Hepatic stellate cell (primary cell): ENCODE measurements at regions not wholly inside any gene's neighbourhood (a gene's known extent, or its start where the extent isn't known, plus 50 kb on each side); places are given as distances from the start of the nearest gene placed in this dataset.
A peak's percentile ranks its signal among the peaks of the same experiment; 100 is the strongest.

Source experiments
- DNase-seq: peaks from one replicate; pipeline ENCODE4 v3.0.0; 2011; ENCODE audit warnings: low spot score

DNA sequence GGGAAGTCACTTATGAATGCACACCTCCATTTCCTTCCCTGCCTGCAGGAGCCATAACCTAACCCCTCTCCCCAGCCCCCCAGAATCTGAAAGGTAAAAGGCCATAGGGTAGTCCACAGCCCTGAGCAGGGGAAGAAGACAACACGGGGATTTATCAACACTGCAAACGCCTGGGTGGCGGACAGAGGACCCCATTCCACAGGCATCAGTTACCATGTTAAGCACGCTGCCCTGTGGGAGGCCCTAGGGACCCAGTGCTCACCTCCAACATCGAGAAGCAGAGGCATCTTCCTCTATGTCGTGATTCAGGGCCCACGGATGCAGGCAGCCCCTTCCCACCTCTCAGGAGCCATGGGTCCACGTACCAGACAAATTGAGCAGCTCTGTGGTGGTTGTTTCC lies 523.8 kb downstream of the MATN1 start:
- DNase-seq, result no peak

DNA sequence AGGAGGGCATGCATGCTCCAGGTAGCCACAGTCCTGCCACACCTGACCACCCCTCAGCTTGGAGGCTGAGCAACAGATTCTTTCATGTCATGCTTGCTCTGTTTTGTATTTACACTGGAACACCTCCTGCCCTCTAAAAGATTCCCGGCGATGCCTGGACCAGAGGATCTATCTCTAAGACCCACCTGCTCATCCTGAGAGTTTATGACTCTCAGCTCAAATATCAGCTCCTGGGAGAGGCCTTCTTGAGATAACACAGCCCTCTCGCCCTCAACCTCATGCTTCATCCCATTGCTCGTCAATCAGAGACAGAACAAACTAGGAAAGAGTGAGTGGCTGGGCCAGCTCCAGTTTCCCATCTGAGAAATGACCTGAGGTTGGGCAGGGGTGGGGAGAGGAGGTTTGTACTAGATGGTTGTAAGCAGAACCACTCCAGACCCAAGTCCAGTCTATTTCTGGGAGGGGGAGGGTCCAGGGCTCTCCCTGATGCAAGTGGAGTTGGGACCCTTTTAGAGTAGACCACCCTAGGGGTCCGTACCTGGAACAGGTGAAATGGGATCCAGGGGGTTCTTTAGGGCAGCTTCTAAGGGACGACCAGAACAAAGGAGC lies 524.5 kb downstream of the MATN1 start:
- no peak for DNase-seq

DNA sequence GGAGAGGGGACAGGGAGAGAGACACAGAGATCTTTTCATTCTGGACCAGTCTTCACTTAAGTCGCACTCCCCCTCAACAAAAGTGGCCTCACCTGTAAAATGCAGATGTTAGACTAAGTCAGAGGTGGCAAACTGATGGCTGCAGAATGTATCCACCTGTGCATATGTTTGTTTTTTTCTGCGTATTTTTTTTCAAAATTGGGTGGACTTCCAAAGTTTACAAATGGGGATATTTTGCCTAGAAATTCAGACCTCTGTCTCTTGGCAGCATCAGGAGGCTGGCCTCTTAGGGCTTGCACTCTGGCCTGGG lies 525.0 kb downstream of the MATN1 start:
- no peak for DNase-seq

DNA sequence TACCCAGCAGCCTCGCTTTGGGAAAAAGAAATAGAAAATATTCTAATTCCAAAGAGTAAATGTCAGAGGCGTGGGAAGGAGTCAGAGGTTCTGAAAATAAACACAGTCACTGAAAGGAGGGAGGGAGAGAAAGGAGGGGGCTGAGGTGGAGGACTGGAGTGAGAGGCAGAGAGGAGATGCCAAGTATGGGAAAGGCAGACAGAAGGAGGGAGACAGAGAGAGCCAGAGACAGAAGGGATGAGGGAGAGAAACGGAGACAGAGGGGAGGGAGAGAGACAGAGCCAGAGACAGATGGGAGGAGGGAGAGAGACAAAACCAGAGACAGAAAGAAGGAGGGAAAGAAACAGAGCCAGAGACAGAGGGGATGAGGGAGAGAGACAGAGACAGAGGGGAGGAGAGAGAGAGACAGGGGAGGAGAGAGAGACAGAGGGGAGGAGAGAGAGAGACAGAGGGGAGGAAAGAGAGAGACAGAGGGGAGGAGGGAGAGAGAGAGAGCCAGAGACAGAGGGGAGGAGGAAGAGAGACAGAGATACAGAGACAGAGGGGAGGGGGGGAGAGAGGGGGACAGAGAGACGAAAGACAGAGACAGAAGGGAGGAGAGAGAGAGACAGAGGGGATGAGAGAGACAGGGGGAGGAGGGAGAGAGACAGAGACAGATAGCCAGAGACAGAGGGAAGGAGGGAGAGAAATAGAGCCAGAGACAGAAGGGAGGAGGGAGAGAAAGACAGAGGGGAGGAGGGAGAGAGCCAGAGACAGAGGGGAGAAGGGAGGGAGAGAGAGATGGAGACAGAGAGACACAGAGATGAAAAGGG lies 525.5 kb downstream of the MATN1 start:
- DNase-seq, result no peak

DNA sequence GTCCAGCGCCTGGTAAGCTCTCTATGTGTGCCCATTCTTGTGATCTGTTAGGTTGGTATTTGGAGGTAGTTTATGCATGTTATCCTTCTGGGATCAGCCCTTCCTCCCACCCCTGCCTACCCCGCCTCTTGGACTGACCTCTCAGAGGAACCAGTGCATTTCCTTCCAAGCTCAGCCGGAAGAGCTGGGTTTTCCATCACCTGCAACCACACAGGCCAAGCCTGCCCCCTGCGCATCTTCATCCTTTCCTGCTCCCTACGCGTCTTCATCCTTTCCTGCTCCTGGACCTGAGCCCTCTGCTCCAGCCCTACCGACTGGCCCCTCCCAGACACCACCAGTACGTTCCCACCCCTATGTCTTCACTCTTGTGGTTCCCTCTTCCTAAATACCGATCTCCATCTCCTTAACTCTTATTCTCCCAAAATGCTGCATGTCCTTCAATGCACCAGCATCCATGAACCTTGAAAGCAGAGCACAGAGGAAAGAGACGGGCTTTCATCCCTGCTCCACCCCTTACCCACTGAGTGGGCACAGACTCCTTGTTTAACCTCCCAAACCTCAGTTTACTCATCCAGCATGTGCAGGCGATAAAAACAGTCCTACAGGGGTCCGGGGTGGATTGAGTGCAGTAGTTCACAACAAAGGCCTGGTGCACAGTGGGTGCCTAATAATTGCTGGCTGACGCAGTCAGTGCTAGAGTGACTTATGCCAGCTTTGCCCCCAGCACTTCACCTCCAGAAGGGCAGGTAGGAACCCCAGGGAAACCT lies 526.3 kb downstream of the MATN1 start:
- DNase-seq, result no peak

DNA sequence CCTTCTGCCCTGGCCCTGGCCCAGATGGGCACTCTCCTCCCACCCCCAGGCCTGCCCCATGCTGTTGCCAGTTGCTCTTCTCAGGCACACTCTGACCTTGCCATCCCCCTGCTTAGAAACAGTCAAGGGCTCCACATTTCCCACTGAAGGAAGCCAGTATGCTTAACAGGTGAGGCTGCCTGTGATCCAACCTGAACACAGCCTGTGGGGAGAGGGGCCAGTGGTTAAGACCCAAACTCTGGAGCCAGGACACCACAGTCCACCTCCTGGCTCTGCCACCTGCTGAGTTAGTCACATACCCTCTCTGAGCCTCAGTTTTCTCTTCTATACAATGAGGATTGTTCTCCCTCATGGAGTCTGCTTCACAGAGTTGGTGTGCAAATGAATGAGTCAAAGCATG lies 526.9 kb downstream of the MATN1 start:
- no peak for DNase-seq

DNA sequence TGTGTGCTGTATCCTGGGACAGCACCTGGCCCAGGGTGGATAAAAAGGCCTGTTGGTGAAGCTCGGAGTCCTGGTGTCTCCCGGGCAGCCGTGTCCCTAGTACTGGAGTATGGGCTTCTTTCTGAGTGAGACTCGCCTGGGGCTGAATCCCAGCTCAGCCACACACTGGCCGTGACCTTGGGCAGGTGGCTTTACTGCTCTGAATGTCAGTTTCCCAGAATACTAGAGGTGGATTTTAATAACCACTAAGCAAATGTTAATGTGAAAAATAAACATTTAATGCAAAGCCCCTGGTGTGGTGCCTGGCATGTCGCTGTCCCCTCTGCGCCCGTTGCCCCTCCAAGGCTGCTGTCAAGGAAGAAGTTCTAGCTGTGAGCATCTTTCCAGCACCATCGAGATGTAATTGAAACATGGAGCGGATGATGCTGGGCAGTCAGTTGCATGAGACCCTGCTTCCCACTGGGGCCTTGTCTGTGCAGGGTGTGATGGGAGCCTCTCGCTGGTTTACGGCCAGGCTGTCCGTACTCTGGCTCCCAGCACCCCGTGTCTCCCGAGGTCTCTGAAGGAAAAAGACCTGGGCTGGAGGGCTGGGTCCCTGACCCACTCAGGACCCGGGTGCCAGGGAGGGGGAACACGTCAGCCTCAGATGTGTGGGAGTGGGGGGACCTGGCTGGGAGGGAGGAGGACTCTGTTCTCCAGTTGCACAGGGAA lies 527.8 kb downstream of the MATN1 start:
- no peak for DNase-seq

DNA sequence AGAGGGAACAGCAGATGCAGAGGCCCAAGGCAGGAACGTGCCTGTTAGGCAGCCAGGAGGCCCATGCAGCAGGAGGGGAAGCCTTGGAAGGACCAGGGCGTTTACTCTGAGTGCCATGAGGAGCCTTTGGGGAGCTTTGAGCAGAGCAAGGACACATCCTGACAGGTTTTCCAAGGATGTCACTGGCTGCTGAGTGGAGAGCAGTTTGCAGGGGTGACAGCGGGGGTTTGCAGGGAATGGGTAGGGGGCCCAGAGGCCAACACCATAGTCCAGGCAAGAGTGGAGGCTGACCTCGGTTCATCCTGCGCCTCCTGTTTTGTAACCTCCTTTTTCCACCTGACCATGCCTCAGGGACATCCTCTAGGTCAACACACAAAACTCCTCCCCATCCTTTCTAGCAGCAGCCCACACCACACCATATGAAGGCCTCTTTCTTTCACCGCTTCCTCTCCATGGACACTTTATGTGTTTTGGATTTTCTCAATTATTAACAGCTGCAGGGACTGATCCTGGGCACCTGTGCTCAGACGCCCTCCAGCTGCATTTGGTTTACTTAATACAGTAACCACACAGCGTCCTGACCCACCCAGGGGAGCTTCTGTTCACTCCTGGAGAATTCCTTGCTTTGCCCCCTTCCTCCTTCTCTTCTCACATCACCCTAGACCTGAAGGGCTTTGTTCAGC lies 528.5 kb downstream of the MATN1 start:
- no peak for DNase-seq

DNA sequence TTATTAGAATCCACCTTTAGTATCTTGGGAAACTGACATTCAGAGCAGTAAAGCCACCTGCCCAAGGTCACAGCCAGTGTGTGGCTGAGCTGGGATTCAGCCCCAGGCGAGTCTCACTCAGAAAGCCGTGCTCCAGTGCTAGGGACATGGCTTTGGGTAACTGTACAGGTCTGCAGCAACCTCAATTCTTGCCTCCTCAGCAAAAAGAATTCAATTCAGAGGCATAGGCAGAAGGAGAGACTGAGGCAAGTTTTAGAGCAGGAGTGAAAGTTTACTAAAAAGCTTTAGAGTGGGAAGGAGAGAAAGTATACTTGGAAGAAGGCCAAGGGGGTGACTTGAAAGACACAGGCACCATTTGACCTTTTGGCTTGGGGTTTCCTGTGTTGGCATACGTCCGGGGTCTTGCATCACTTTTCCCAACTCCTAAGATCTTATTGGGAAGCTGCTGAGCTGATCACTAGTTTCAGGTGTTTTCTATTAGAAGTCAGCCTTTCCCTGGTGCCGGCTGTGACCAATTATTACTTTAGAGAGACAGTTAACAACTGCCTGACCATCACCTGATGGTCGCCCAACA lies 529.3 kb downstream of the MATN1 start:
- DNase-seq, result no peak

DNA sequence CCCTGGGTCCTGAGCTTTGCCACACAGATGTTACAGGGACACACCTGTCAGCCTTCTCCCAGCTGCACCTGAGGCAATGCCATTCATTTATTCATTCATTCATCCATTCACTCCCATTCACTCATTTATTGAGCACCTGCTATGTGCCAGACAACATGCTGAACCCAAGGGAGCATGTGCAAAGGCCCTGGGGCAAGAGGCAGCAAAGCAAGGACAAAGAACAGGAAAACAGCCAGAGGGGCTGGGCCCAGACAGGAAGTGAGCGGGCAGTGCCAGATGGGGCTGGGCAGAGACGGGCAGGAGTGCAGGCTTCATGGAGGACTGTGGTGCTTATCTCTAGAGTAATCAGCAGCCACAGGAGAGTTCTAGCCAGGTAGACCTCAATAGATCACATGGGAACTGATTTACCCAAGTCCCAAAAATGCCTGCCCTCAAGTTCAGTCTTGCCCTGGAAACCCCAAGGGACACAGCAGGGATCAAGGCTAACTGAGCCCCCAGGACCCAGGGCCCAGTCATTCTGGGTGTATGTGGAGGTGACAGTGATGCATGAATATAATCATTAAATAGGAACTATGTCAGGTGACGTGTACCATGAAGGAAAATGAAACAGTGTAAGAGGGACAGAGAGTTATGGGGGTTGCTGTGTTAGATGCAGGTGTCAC lies 530.3 kb downstream of the MATN1 start:
- no peak for DNase-seq

DNA sequence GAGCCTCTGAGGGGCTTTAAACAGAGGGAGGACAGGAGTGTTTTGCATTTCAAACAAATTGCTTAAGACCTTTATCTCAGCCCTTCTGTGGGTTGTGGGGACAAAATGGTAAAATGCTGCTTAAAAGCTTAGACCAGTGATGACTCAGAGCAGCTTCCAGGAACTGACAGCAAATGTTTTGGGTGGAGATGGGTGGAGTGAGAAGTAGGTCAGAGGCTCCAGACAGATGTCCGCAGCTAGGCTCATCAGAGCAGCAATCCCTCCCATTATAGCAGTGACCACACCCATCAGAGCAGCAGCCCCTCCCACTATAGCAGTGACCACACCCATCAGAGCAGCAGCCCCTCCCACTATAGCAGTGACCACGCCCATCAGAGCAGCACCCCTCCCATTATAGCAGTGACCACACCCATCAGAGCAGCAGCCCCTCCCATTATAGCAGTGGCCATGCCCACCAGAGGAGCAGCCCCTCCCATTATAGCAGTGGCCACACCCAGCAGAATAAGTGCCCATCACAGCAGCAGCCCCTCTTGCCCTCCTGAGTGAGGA lies 532.2 kb downstream of the MATN1 start:
- DNase-seq, result peak; percentile 17

DNA sequence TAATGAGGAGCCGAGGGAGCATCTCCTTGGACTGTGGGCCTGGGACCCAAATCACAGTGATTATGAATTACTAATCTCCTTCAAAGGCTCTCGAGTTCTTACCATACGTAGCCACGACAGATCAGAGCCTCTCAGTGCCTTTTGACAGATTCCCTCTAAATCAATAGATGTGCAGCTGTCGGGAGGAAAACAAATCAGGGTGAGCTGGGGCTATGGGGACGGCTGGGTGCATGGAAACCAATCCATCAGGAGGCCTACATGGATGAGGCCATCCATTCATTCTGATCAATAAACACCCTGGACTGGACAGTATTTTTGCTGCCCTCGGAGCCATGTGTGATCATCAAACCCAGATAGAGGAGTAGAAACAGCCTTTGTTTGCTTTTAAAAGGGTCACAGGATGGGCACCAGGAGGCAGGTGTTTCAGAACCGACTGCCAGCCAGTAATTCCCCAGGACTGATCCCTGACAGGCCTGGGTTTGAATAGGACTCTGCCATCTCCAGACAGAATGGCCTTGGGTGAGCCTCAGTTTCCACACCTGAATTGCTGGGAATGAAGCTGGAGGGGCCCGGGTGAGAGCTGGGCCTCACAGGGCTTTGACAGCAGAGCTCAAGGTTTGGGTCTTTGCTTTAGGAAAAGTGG lies 532.8 kb downstream of the MATN1 start:
- no peak for DNase-seq

DNA sequence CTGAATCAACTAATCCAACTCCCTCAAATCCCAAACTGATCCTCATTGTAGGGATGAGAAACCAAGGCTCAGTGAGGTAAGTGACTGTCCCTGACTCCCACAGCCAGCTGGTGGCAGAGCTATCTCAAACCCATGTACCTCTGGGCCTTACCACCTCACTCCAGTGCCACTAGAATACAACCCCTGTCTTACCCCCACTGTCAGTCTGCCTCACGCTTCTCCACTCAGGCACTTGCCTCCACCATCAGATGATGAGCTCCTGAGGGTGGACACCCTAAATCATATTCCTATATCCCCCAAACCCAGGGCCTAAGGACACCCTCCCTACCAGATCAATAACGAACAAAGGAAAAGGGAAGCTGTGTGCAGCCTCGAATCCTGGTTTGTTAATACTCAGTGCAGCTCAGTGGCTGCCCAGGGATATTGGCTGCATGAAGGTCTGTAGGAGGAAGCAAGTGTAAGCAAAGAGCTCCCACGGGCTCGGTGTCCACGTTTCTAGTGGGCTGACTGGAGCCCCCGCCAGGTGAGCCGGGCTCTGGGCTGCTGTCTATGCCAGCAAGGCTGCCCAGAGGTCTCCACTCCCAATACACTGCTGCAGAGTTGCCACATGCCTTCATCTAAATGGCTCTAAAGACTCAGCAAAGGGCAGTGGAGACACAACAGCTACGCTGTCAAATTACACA lies 533.4 kb downstream of the MATN1 start:
- no peak for DNase-seq

DNA sequence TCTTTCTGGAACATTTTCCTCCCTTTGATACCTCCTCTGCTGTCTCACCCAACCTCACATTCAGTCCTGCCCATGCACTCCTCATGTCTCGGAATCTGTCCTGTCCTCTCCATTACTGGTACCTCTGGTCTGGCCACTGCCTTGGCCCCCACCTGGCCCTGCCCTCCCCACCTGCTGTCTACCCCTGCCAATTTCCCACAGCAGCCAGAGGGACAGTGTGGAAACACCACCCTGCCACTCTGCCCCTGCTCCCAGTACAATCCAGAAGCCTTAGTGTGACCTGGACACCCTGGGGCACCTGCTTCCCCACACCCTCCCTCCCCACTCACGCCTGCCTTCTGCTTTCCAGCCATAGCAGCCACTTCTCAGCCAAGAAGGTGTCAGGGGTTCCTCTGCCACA lies 534.4 kb downstream of the MATN1 start:
- no peak for DNase-seq

DNA sequence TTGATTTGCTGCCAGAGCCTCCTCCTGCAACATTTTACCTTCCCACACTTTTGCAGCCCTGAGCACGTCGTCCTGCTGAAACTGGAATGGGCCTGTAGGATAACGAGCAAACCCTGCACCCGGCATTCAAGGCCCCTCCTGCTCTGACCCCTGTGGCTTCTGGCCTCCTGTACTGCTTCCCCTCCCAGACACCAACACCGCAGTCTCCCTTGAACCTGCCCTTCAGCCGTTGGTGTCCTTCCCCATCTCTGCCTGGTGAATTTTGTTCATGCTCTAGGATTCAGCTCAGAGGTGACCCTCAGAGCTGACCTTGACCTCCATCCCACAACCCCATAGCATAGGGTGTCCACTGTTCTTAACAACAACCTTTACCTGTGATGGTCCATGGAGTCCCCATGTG lies 535.1 kb downstream of the MATN1 start:
- no peak for DNase-seq

DNA sequence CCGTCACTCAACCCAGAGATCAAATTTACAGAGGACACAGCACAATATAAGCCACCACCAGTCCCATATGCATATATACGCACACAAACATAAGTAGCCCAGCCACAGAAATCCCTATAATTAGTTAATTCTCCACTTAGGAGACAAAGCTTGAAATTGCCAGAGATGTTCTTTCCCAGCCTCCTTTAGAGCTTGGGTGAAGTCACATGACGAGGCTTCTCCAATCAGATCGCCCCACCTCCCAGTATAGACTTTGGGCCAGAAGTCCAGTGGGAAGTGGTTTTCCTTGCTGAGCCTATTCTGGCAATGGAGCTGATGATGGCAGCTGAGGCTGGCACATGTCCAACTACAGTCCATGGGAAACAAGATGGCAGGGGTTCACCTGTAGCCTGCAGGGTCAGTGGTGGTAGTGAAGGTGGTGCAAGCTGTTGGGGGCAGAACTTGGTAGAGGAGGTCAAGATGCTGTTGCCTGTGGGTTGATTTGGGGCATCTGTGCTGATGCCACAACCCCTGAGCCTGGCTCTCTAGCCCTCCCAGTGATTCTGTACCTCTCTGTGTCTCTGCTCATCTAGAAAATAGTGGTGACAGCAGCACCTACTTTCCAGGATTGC lies 535.9 kb downstream of the MATN1 start:
- DNase-seq, result no peak

DNA sequence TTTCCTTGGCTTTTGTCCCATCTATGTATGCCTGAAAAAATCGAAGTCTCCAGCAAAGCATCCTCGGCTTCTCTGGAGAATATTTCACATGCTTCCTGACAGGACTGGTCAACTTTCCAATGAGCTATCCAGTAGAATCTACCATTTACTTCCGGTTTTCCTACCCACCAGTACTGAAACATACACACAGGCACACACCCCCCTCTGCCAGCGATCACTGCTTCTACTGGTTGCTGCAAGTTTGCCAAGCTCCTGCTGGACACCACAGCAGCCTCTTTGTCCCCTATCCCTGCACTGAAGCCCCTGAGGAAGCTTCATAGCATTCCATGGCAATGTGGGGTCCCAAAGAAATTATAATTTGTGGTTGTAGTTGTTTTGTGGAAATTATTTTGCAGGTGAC lies 536.8 kb downstream of the MATN1 start:
- DNase-seq, result no peak

DNA sequence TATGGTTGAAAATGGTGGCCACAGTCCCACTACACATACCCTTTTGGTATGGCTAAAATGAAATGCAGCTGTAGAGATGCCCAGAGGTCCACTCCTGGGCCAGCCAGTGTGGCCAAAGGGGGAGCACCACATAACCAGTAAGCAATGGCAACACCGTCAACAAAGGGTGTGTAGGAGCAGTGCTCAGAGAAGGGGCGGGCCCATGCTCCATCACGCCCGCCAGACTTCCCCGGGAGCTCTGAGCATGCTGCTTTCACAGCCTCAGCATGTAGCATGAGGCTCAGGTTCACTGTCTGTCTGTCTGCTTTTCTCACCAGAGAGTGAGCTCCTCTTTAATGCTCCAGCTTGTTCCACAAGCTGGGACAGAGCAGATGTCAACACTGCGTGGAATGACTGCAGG lies 537.6 kb downstream of the MATN1 start:
- no peak for DNase-seq

DNA sequence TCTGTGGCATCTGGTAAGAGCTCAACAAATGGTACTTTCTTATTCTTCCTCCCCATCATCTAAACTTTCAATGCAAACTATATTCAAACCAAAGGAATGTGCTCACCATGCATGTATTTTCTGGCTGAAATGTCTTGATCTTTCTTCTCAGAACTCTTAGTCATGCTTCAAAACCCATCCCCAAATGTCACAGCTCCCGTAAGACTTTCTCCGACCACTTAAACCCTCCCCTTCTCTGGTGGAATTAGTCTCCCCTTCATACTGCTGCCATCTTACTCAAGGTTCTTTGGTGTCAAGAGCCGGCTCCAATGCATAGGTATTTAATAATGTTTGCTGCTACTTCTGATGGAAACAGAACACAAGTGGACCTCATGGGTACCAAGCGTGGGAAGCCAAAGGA lies 538.1 kb downstream of the MATN1 start:
- DNase-seq, result no peak
